Osteocyte (in vitro differentiated cells): ENCODE measurements at regions not wholly inside any gene's neighbourhood (a gene's known extent, or its start where the extent isn't known, plus 50 kb on each side); places are given as distances from the start of the nearest gene placed in this dataset.

Experiments
- DNase-seq: peaks from one replicate; pipeline ENCODE4 v3.0.0; 2021; ENCODE audit warnings: mixed read lengths; ENCODE audit not compliant: unreplicated experiment; ENCODE audit errors: extremely low spot score
- H3K27ac Mint-ChIP-seq: one replicate; pipeline ENCODE4 v1.8.0; 2021; ENCODE audit warnings: mild to moderate bottlenecking, mixed read lengths; ENCODE audit not compliant: unreplicated experiment
- H3K27me3 Mint-ChIP-seq: one replicate; pipeline ENCODE4 v1.8.0; 2021; ENCODE audit warnings: mixed read lengths; ENCODE audit not compliant: unreplicated experiment
- H3K36me3 Mint-ChIP-seq: one replicate; pipeline ENCODE4 v1.8.0; 2021; ENCODE audit warnings: mixed read lengths; ENCODE audit not compliant: unreplicated experiment
- H3K4me1 Mint-ChIP-seq: one replicate; pipeline ENCODE4 v1.8.0; 2021; ENCODE audit warnings: mixed read lengths; ENCODE audit not compliant: unreplicated experiment
- H3K4me3 Mint-ChIP-seq: one replicate; pipeline ENCODE4 v1.8.0; 2021; ENCODE audit warnings: mild to moderate bottlenecking, moderate library complexity, mixed read lengths; ENCODE audit not compliant: unreplicated experiment
- H3K9me3 Mint-ChIP-seq: one replicate; pipeline ENCODE4 v1.8.0; 2021; ENCODE audit warnings: mixed read lengths; ENCODE audit not compliant: unreplicated experiment
- CTCF ChIP-seq: fragments of 200-600 bp; sonication (generic); IDR thresholded peaks from 2 replicates; pipeline ENCODE4 v1.5.0; 2021; ENCODE audit warnings: antibody characterized with exemption, mild to moderate bottlenecking, moderate library complexity

DNA sequence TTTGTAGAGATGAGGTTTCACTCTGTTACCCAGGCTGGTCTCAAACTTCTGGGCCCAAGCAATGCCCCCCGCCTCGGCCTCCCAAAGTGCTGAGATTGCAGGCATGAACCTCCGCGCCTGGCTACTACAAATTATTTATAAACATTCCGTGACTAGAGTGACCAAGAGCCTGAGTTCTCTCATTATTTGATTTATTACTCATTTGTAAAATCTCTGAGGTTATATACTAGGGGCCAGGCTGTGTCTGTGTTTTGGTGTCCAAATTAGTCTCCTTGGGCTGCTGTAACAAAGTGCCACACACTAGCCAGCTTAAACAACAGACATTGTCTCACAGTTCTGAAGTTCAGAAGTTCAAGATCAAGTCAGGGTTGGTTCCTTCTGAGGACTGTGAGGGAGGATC is 70.8 kb upstream of the ELAC2 start:
- Mint-ChIP-seq H3K36me3 (no peaks in the 10 kb centered on the region), H3K27ac (no peak overlapping the region), H3K4me1 (no peaks in the 10 kb centered on the region), H3K4me3 (no peak overlapping the region), H3K27me3 (peaks cover 14% of the 10 kb centered on the region), H3K9me3 (no peaks in the 10 kb centered on the region)
- DNase-seq, result no peak
- no peak for TF ChIP-seq CTCF

DNA sequence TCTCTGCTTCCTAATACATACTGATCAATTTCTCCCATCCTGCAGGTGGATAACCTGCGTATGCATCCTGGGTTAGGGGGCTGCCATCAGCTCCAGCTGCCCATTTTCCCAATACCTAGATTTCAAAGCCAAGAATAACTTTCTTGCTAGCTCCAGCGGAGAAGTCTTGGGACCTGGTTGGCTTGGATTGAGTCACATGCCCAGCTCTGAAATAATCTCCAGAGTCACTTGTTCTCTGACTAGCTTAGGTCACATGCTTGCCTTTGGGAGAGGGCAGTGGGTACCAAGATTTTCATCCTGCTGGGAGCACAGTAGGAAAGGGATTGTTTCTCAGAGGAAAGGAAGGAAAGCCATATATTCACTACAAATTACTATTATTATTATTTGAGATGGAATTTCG is 70.0 kb upstream of the ELAC2 start:
- Mint-ChIP-seq H3K27me3 (peaks cover 10% of the 10 kb centered on the region), H3K27ac (no peak overlapping the region), H3K4me3 (no peak overlapping the region), H3K9me3 (peaks cover 2% of the 10 kb centered on the region), H3K4me1 (no peaks in the 10 kb centered on the region), H3K36me3 (no peaks in the 10 kb centered on the region)
- no peak for TF ChIP-seq CTCF
- no peak for DNase-seq

GRCh38 chr17:13086142-13086769 is 68.4 kb upstream of the ELAC2 start:
- Mint-ChIP-seq H3K36me3 (no peaks in the 10 kb centered on the region), H3K27ac (no peak overlapping the region), H3K9me3 (peaks cover 6% of the 10 kb centered on the region), H3K4me1 (no peaks in the 10 kb centered on the region), H3K27me3 (peaks cover 7% of the 10 kb centered on the region), H3K4me3 (no peak overlapping the region)
- DNase-seq, result no peak
- no peak for TF ChIP-seq CTCF

- peaks cover 6% of the 10 kb centered on the region for H3K9me3 Mint-ChIP-seq
Measured at GRCh38 chr17:13085578-13085977, 67.8 kb upstream of the ELAC2 start.

GRCh38 chr17:13084420-13084819 is 66.6 kb upstream of the ELAC2 start:
- no peak overlapping the region for H3K4me3 Mint-ChIP-seq
- H3K36me3 Mint-ChIP-seq, result no peaks in the 10 kb centered on the region
- H3K4me1 Mint-ChIP-seq, result no peaks in the 10 kb centered on the region
- H3K27ac Mint-ChIP-seq, result no peak overlapping the region
- peaks cover 10% of the 10 kb centered on the region for H3K27me3 Mint-ChIP-seq
- peaks cover 6% of the 10 kb centered on the region for H3K9me3 Mint-ChIP-seq
- no peak for DNase-seq
- no peak for TF ChIP-seq CTCF

More at GRCh38 chr17:13085578-13085977, 67.8 kb upstream of the ELAC2 start:
- TF ChIP-seq CTCF, result no peak
- H3K27me3 Mint-ChIP-seq, result peaks cover 7% of the 10 kb centered on the region
- H3K27ac Mint-ChIP-seq, result no peak overlapping the region
- no peak overlapping the region for H3K4me3 Mint-ChIP-seq
- DNase-seq, result no peak
- no peaks in the 10 kb centered on the region for H3K36me3 Mint-ChIP-seq
- H3K4me1 Mint-ChIP-seq, result no peaks in the 10 kb centered on the region
